ENCODE measurements at regions not wholly inside any gene's neighbourhood (a gene's known extent, or its start where the extent isn't known, plus 50 kb on each side); places are given as distances from the start of the nearest gene placed in this dataset.

DNA sequence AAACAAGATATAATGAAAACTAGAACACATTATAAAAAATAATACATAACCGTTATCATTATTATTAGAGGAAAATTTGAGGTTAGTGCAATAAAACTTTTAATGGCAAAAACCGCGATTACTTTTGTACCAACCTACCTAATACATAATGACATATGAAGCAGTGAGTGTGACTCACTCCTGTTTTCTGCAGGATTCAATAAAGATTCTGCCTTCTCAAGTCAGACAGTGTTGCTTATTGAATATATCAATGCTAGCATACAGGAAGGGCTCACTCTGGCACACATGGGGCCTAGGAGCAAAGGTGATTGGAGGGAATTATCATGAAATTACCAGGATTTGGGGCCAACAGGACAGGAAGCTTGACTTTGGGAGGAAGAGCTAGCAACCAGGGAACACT is 230.8 kb upstream of the CEP162 start:
- H3K27me3 Mint-ChIP-seq: no peaks in the 10 kb centered on the region
- ChIA-PET POLR2A (no interaction called here), CTCF (no interaction called here)
- no peak overlapping the region for H3K4me3 Mint-ChIP-seq
- no peaks in the 10 kb centered on the region for H3K9me3 Mint-ChIP-seq
- no peak overlapping the region for H3K27ac Mint-ChIP-seq
- H3K4me1 Mint-ChIP-seq (ENCODE audit: low read depth): no peaks in the 10 kb centered on the region
- TF ChIP-seq, protein P1, sequence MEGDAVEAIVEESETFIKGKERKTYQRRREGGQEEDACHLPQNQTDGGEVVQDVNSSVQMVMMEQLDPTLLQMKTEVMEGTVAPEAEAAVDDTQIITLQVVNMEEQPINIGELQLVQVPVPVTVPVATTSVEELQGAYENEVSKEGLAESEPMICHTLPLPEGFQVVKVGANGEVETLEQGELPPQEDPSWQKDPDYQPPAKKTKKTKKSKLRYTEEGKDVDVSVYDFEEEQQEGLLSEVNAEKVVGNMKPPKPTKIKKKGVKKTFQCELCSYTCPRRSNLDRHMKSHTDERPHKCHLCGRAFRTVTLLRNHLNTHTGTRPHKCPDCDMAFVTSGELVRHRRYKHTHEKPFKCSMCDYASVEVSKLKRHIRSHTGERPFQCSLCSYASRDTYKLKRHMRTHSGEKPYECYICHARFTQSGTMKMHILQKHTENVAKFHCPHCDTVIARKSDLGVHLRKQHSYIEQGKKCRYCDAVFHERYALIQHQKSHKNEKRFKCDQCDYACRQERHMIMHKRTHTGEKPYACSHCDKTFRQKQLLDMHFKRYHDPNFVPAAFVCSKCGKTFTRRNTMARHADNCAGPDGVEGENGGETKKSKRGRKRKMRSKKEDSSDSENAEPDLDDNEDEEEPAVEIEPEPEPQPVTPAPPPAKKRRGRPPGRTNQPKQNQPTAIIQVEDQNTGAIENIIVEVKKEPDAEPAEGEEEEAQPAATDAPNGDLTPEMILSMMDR (IDR thresholded peaks at IDR 0.05): no peak
- no peaks in the 10 kb centered on the region for H3K36me3 Mint-ChIP-seq (ENCODE audit: low read depth)
- ATAC-seq (no peak), DNase-seq (no peak)
- intact Hi-C loops (cut with micrococcal nuclease): no loop called here

DNA sequence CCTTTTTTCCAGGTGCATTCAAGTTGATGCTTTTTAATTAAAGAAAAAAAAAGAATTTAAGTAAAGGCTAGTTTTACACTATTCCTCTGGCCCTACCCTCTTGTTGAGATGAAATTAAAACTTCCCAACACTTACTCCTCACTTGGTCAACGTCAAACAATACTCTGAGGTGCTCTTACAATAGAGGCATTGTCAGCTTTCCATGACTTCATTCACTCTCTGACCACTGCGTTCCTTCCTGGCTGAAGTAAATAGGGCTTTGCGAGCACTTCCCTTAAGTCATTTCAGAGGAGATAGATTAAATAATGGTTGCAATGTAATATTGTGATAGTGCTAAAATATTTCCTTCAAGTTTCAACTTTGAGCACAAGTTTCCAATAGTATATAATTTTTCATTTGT is 229.8 kb upstream of the CEP162 start:
- CTCF ChIA-PET: no interaction called here

DNA sequence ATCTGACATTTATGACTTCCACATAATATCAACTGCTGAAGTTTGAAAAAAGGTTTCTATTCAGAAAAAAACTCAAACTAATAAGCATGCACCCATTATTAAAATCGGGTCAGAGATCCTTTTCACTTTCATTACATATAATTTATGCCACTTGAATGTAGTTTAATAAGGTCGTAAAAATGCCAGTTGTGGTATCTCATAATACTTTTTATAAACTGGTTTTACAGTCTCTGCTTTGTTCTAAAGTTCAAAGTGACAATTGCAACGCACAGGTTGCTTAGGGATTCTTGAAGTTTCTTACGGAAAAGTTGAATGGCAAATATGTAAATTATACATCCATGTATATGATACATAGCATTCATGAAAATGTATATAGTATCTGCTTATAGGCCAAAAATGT is 229.4 kb upstream of the CEP162 start:
- intact Hi-C loops (cut with micrococcal nuclease): no loop called here
- TF ChIP-seq, protein P1 (IDR thresholded peaks at IDR 0.05): no peak
- H3K27ac Mint-ChIP-seq: no peak overlapping the region
- DNase-seq: no peak
- H3K4me1 Mint-ChIP-seq (ENCODE audit: low read depth): no peaks in the 10 kb centered on the region
- H3K27me3 Mint-ChIP-seq: no peaks in the 10 kb centered on the region
- ATAC-seq: no peak
- H3K4me3 Mint-ChIP-seq: no peak overlapping the region
- POLR2A ChIA-PET: no interaction called here
- no peaks in the 10 kb centered on the region for H3K36me3 Mint-ChIP-seq (ENCODE audit: low read depth)
- no peaks in the 10 kb centered on the region for H3K9me3 Mint-ChIP-seq
- CTCF ChIA-PET: no interaction called here

More for the DNA sequence above, 229.8 kb upstream of the CEP162 start:
- ATAC-seq (no peak), DNase-seq (no peak)
- Mint-ChIP-seq H3K4me1 (ENCODE audit: low read depth) (no peaks in the 10 kb centered on the region), H3K36me3 (ENCODE audit: low read depth) (no peaks in the 10 kb centered on the region), H3K27ac (no peak overlapping the region), H3K9me3 (no peaks in the 10 kb centered on the region), H3K27me3 (no peaks in the 10 kb centered on the region), H3K4me3 (no peak overlapping the region)
- TF ChIP-seq, protein P1 (IDR thresholded peaks at IDR 0.05): no peak
- POLR2A ChIA-PET: no interaction called here
- intact Hi-C loops (cut with micrococcal nuclease): no loop called here

DNA sequence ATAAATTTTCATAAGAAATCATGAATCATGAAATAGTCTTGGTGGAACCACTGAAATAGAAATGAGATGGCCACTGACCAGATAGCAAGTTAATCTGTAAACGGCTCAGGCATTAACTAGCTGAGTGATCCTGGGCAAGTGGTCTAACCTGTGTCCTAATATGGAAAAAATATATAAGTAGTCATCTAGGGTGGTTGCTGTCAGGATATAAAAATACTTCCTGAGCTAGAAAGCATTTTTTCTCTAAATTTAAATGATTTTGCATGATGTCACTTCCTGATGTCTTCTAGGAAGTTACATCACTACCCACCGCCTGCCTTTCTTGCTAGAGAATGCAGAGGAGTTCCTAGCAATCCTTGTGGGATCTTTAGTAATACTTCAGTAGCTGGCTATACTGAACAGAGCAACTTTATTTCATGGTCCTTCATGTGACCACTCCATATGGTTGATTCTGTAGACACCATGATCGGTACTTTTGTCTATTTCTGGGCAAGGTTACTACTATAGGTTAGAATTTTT is 228.1 kb upstream of the CEP162 start:
- ChIA-PET POLR2A (no interaction called here), CTCF (no interaction called here)
- Mint-ChIP-seq H3K27ac (no peak overlapping the region), H3K27me3 (no peaks in the 10 kb centered on the region), H3K4me1 (ENCODE audit: low read depth) (no peaks in the 10 kb centered on the region), H3K9me3 (no peaks in the 10 kb centered on the region), H3K4me3 (no peak overlapping the region), H3K36me3 (ENCODE audit: low read depth) (no peaks in the 10 kb centered on the region)
- TF ChIP-seq, protein P1 (IDR thresholded peaks at IDR 0.05): no peak
- intact Hi-C loops (cut with micrococcal nuclease): no loop called here
- ATAC-seq (no peak), DNase-seq (no peak)

DNA sequence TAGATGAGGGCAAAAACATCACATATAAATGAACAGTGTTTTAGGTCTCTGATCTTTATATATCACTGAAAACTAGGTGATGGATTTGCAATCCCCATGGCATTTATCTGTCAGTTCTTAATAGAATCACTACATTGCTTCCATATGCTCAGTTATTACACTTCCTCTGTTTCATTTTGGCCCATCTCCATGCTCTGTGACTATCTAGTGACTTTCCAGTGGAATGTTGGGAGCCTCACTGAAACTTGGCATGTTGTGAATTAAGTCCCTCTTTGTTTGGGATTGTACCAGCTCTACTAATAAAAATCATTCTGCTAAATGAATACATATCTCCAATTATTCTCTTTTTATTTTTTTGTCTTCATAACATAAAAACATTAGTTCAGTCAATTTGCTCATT is 226.1 kb upstream of the CEP162 start:
- DNase-seq: no peak
- TF ChIP-seq, protein P1 (IDR thresholded peaks at IDR 0.05): no peak
- no peaks in the 10 kb centered on the region for H3K9me3 Mint-ChIP-seq
- no peak overlapping the region for H3K4me3 Mint-ChIP-seq
- H3K36me3 Mint-ChIP-seq (ENCODE audit: low read depth): no peaks in the 10 kb centered on the region
- intact Hi-C loops (cut with micrococcal nuclease): no loop called here
- no peaks in the 10 kb centered on the region for H3K4me1 Mint-ChIP-seq (ENCODE audit: low read depth)
- no peak for ATAC-seq
- H3K27me3 Mint-ChIP-seq: no peaks in the 10 kb centered on the region
- no peak overlapping the region for H3K27ac Mint-ChIP-seq
- POLR2A ChIA-PET: no interaction called here
- CTCF ChIA-PET: no interaction called here
